Progenitor cell of endocrine pancreas (in vitro differentiated cells): ENCODE measurements at regions not wholly inside any gene's neighbourhood (a gene's known extent, or its start where the extent isn't known, plus 50 kb on each side); places are given as distances from the start of the nearest gene placed in this dataset.

Experiments
- DNase-seq: peaks from one replicate; pipeline ENCODE4 v3.0.0; 2021; ENCODE audit warnings: low spot score; ENCODE audit not compliant: unreplicated experiment
- H3K27ac Mint-ChIP-seq: 2 replicates; pipeline ENCODE4 v1.8.0; 2021; ENCODE audit warnings: mild to moderate bottlenecking, moderate library complexity, mixed read lengths
- H3K27me3 Mint-ChIP-seq: 2 replicates; pipeline ENCODE4 v1.8.0; 2021; ENCODE audit warnings: mixed read lengths
- H3K36me3 Mint-ChIP-seq: 2 replicates; pipeline ENCODE4 v1.8.0; 2022; ENCODE audit warnings: mixed read lengths; ENCODE audit not compliant: insufficient read depth
- H3K4me1 Mint-ChIP-seq: 2 replicates; pipeline ENCODE4 v1.8.0; 2021; ENCODE audit warnings: low read depth, mixed read lengths
- H3K4me3 Mint-ChIP-seq: 2 replicates; pipeline ENCODE4 v1.8.0; 2021; ENCODE audit warnings: low read depth, mild to moderate bottlenecking, moderate library complexity, mixed read lengths
- H3K9me3 Mint-ChIP-seq: 2 replicates; pipeline ENCODE4 v1.8.0; 2021; ENCODE audit warnings: low read depth, mixed read lengths
- CTCF ChIP-seq: fragments of 200-600 bp; sonication (generic); IDR thresholded peaks from one replicate; pipeline ENCODE4 v1.5.0; 2021; ENCODE audit warnings: antibody characterized with exemption, mild to moderate bottlenecking; ENCODE audit not compliant: unreplicated experiment

- Mint-ChIP-seq H3K4me1 (peaks cover 3% of the 10 kb centered on the region), H3K27me3 (no peaks in the 10 kb centered on the region), H3K36me3 (no peaks in the 10 kb centered on the region), H3K4me3 (no peak overlapping the region), H3K9me3 (no peaks in the 10 kb centered on the region), H3K27ac (no peak overlapping the region)
- TF ChIP-seq CTCF, result no peak
- DNase-seq, result no peak
Observed at GRCh38 chr4:14641871-14642270, 360.4 kb upstream of the CPEB2 start.

- H3K9me3 Mint-ChIP-seq, result no peaks in the 10 kb centered on the region
- no peak for TF ChIP-seq CTCF
- H3K27ac Mint-ChIP-seq, result no peak overlapping the region
- H3K4me3 Mint-ChIP-seq, result no peak overlapping the region
- no peaks in the 10 kb centered on the region for H3K27me3 Mint-ChIP-seq
- no peaks in the 10 kb centered on the region for H3K36me3 Mint-ChIP-seq
- H3K4me1 Mint-ChIP-seq, result peaks cover 3% of the 10 kb centered on the region
- no peak for DNase-seq
Observed at GRCh38 chr4:14644580-14645282, 357.6 kb upstream of the CPEB2 start.

GRCh38 chr4:14646831-14647230, 355.4 kb upstream of the CPEB2 start:
- H3K27ac Mint-ChIP-seq, result no peak overlapping the region
- no peaks in the 10 kb centered on the region for H3K27me3 Mint-ChIP-seq
- no peak for TF ChIP-seq CTCF
- H3K9me3 Mint-ChIP-seq, result no peaks in the 10 kb centered on the region
- peaks cover 3% of the 10 kb centered on the region for H3K4me1 Mint-ChIP-seq
- no peak overlapping the region for H3K4me3 Mint-ChIP-seq
- DNase-seq, result no peak
- no peaks in the 10 kb centered on the region for H3K36me3 Mint-ChIP-seq

- DNase-seq, result no peak
- Mint-ChIP-seq H3K9me3 (no peaks in the 10 kb centered on the region), H3K36me3 (no peaks in the 10 kb centered on the region), H3K4me3 (no peak overlapping the region), H3K4me1 (no peaks in the 10 kb centered on the region), H3K27ac (no peak overlapping the region), H3K27me3 (no peaks in the 10 kb centered on the region)
- no peak for TF ChIP-seq CTCF
Observed at GRCh38 chr4:14650127-14650526, 352.2 kb upstream of the CPEB2 start.

- no peak for TF ChIP-seq CTCF
- H3K27ac Mint-ChIP-seq, result no peak overlapping the region
- DNase-seq, result no peak
- no peaks in the 10 kb centered on the region for H3K36me3 Mint-ChIP-seq
- H3K27me3 Mint-ChIP-seq, result no peaks in the 10 kb centered on the region
- H3K9me3 Mint-ChIP-seq, result no peaks in the 10 kb centered on the region
- H3K4me3 Mint-ChIP-seq, result no peak overlapping the region
- H3K4me1 Mint-ChIP-seq, result no peaks in the 10 kb centered on the region
Observed at GRCh38 chr4:14652522-14652921, 349.8 kb upstream of the CPEB2 start.
